Endodermal cell (in vitro differentiated cells): ENCODE measurements at regions not wholly inside any gene's neighbourhood (a gene's known extent, or its start where the extent isn't known, plus 50 kb on each side); places are given as distances from the start of the nearest gene placed in this dataset.

Experiments used
- DNase-seq: peaks from one replicate; pipeline ENCODE4 v3.0.0-alpha.2; 2017
- H3K27ac ChIP-seq: 2 replicates; pipeline ENCODE4 v1.5.1; 2013; ENCODE audit warnings: mild to moderate bottlenecking, low read depth, low read length, moderate library complexity
- H3K27me3 ChIP-seq: 2 replicates; pipeline ENCODE4 v1.6.1; 2013; ENCODE audit warnings: mild to moderate bottlenecking, low read length, moderate library complexity; ENCODE audit not compliant: insufficient read depth, control insufficient read depth, poor library complexity, severe bottlenecking
- H3K36me3 ChIP-seq: 2 replicates; pipeline ENCODE4 v1.7.0; 2013; ENCODE audit warnings: mild to moderate bottlenecking, low read length, moderate library complexity; ENCODE audit not compliant: control insufficient read depth, insufficient read depth
- H3K4me1 ChIP-seq: one replicate; pipeline ENCODE4 v1.7.0; 2013; ENCODE audit warnings: low read length; ENCODE audit not compliant: control insufficient read depth, insufficient read depth
- H3K4me3 ChIP-seq: 2 replicates; pipeline ENCODE4 v1.5.1; 2013; ENCODE audit warnings: mild to moderate bottlenecking, low read length, moderate library complexity
- H3K9ac ChIP-seq: 2 replicates; pipeline ENCODE4 v1.6.1; 2013; ENCODE audit warnings: mild to moderate bottlenecking, low read length, moderate library complexity; ENCODE audit not compliant: poor library complexity, severe bottlenecking; ENCODE audit errors: extremely low read depth
- H3K9me3 ChIP-seq: 2 replicates; pipeline ENCODE4 v1.6.1; 2013; ENCODE audit warnings: mild to moderate bottlenecking, low read length, moderate library complexity; ENCODE audit not compliant: control insufficient read depth
- H3K27ac Mint-ChIP-seq: 2 replicates; pipeline ENCODE4 v1.8.0; 2020; ENCODE audit warnings: mixed read lengths
- H3K27me3 Mint-ChIP-seq: 2 replicates; pipeline ENCODE4 v1.8.0; 2021; ENCODE audit warnings: mild to moderate bottlenecking, mixed read lengths; ENCODE audit not compliant: insufficient read depth
- H3K36me3 Mint-ChIP-seq: 2 replicates; pipeline ENCODE4 v1.8.0; 2020; ENCODE audit warnings: low read depth, mixed read lengths
- H3K4me1 Mint-ChIP-seq: 2 replicates; pipeline ENCODE4 v1.8.0; 2020; ENCODE audit warnings: mixed read lengths
- H3K4me3 Mint-ChIP-seq: 2 replicates; pipeline ENCODE4 v1.8.0; 2020; ENCODE audit warnings: mild to moderate bottlenecking, moderate library complexity, mixed read lengths
- H3K9me3 Mint-ChIP-seq: 2 replicates; pipeline ENCODE4 v1.8.0; 2020; ENCODE audit warnings: mild to moderate bottlenecking, mixed read lengths
- CTCF ChIP-seq: fragments of 200-600 bp; sonication (generic); conservative IDR thresholded peaks from 2 replicates; pipeline ENCODE4 v1.5.0; 2021; ENCODE audit warnings: antibody characterized with exemption, mild to moderate bottlenecking
- WGBS, 2 experiments: methylation state at CpG; one replicate each; pipeline versions ENCODE4 v1.1.5 to v1.1.7; 2013; ENCODE audit warnings: missing lambda C conversion rate in 2 of 2, mixed read lengths in 1 of 2; ENCODE audit not compliant: insufficient coverage in 1 of 2, insufficient read length in 1 of 2; 5-methylcytosine and 5-hydroxymethylcytosine counted together

- no peak overlapping the region for H3K27ac ChIP-seq
- WGBS, 2 experiments: 81 to 100% methylated on average over 2 to 5 of the region's 5 CpGs
- H3K4me3 ChIP-seq: no peak overlapping the region
- no peak for DNase-seq
- no peak overlapping the region for H3K9ac ChIP-seq
- no peaks in the 10 kb centered on the region for H3K36me3 ChIP-seq
- no peaks in the 10 kb centered on the region for H3K27me3 ChIP-seq
- H3K9me3 ChIP-seq: no peaks in the 10 kb centered on the region
- Mint-ChIP-seq H3K4me3 (no peak overlapping the region), H3K27me3 (peaks cover 1% of the 10 kb centered on the region), H3K27ac (no peak overlapping the region), H3K36me3 (no peaks in the 10 kb centered on the region), H3K4me1 (peaks cover 5% of the 10 kb centered on the region), H3K9me3 (peaks cover 6% of the 10 kb centered on the region)
- H3K4me1 ChIP-seq: no peaks in the 10 kb centered on the region
- TF ChIP-seq CTCF: no peak
Observed at GRCh38 chr10:1870491-1870890, 133.2 kb upstream of the ADARB2 start.

- peaks cover 6% of the 10 kb centered on the region for H3K9me3 Mint-ChIP-seq
- Histone ChIP-seq H3K27me3 (no peaks in the 10 kb centered on the region), H3K36me3 (no peaks in the 10 kb centered on the region), H3K4me1 (no peaks in the 10 kb centered on the region), H3K9ac (no peak overlapping the region), H3K27ac (no peak overlapping the region), H3K4me3 (no peak overlapping the region), H3K9me3 (peaks cover 2% of the 10 kb centered on the region)
- H3K4me3 Mint-ChIP-seq: no peak overlapping the region
- no peak for DNase-seq
- H3K27me3 Mint-ChIP-seq: peaks cover 1% of the 10 kb centered on the region
- WGBS, 2 experiments: 94 to 95% methylated on average over 10 to 13 of the region's 13 CpGs
- H3K27ac Mint-ChIP-seq: no peak overlapping the region
- no peaks in the 10 kb centered on the region for H3K36me3 Mint-ChIP-seq
- no peak for TF ChIP-seq CTCF
- H3K4me1 Mint-ChIP-seq: peaks cover 5% of the 10 kb centered on the region
Observed at GRCh38 chr10:1869861-1870260, 132.5 kb upstream of the ADARB2 start.

- H3K27me3 ChIP-seq: no peaks in the 10 kb centered on the region
- H3K27me3 Mint-ChIP-seq: no peaks in the 10 kb centered on the region
- H3K4me3 Mint-ChIP-seq: no peak overlapping the region
- no peaks in the 10 kb centered on the region for H3K4me1 ChIP-seq
- no peak for DNase-seq
- no peak overlapping the region for H3K9ac ChIP-seq
- H3K9me3 ChIP-seq: peaks cover 10% of the 10 kb centered on the region
- no peaks in the 10 kb centered on the region for H3K36me3 Mint-ChIP-seq
- H3K9me3 Mint-ChIP-seq: peaks cover 21% of the 10 kb centered on the region
- no peaks in the 10 kb centered on the region for H3K36me3 ChIP-seq
- no peak overlapping the region for H3K27ac ChIP-seq
- WGBS, 2 experiments: 84 to 100% methylated on average over 1 to 5 of the region's 5 CpGs
- no peak overlapping the region for H3K27ac Mint-ChIP-seq
- TF ChIP-seq CTCF: no peak
- H3K4me1 Mint-ChIP-seq: no peaks in the 10 kb centered on the region
- H3K4me3 ChIP-seq: no peak overlapping the region
Observed at GRCh38 chr10:1860351-1860750, 123.0 kb upstream of the ADARB2 start.
